Inflammatory macrophage treated with lipopolysaccharide for 1 hour (primary cell): ENCODE measurements at regions not wholly inside any gene's neighbourhood (a gene's known extent, or its start where the extent isn't known, plus 50 kb on each side); places are given as distances from the start of the nearest gene placed in this dataset.

Experiments
- DNase-seq, 2 donors: peaks; one replicate each; pipeline ENCODE4 v3.0.0-alpha.2; 2020 to 2022

DNA sequence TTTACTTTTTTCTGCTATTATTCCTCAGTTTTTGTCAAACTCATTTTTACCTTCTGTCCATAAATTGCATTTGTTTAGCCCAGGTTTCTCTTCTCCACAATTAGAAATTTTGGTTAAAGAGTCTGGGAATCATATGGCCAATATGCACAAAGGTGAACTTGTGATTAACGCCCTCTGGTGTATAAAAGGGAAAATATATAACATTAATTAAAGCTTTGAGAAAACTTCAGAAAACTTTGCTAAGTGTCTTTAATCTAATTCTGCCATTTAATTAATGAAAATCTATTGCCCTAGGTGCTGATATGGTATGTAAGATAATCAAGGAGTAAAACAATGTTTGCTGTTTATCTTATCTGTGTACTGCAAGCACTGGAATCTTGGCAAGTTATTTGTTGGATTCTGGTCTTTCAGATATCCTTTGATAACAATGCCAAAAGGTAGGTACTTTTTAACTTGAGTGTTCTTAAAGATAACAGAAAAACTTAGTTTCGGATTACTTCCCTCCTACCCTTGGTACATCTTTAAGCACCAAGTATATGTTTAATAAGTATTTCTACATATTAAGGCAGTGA is 402.6 kb downstream of the SUCLA2 start:
- peak; percentile 9 to 22 for DNase-seq

DNA sequence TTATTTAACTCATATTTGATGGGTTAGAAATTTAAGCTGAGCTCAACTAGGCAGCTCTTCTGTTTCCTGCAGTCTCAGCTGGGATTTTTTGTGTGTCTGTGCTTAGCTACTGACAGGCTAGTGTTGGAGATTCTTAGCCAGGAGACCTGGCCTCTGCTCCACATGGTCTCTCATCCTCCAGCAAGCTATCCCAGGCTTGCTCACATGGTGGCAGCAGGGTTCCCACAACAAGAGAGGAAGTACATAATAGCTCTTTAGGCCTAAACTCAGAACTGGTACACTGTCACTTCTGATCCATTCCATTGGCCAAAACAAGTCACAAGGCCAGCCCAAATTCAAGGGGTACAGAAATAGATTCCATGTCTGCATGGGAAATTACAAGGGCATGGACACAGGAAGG is 406.2 kb downstream of the SUCLA2 start:
- DNase-seq: peak in 1 of 2 donors; percentile 22

DNA sequence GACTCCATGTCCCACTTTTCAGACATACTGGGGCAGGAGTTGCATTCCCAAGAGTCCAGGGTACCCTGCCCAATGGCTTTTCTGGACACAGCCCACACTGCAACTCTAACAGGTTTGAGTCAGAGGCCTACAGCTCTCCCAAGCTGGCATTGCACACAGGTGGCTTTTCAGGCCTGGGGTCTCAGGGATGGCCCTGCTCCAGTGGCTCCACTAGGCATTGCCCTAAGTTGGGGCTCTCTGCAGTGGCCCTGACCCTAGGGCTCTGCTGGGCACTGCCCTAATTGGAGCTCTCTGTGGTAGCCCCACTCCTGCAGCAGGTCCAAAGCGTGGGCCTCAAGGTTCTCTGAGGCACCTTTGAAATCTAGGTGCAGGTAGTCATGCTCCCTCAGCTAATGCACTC is 408.8 kb downstream of the SUCLA2 start:
- no peak for DNase-seq

DNA sequence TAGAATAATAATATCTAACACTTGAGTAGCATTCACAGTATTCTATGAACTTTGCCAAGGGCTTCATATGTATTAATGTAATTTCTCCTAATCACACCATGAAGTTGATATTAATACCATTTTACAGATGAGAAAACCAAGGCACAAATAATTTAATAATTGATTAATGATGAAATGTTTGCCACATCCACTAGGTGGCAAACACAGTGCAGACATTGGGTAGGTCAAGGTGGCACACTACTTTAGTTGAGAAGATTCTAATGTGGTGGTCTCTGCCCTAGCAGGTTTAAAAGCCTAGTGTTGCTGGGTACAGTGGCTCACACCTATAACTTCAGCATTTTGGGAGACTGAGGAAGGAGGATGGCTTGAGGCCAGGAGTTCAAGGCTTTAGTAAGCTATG is 412.4 kb downstream of the SUCLA2 start:
- no peak for DNase-seq

DNA sequence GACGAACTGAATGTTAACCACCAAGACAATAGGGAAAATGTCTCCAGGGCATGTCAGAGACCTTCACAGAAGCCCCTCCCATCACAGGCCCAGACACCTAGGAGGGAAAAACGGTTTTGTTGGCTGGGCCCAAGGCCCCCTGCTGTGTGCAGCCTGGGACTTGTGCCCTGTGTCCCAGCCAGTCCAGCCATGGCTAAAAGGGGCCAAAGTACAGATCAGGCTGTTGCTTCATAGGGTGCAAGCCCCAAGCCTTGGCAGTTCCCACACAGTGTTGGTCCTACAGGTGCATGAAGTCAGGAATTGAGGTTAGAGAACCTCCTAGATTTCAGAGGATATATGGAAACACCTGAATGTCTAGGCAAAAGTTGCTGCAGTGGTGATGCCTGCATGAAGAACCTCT is 428.7 kb downstream of the SUCLA2 start:
- DNase-seq: no peak

- DNase-seq: no peak
Measured at GRCh38 chr13:47564041-47564440, 437.0 kb downstream of the SUCLA2 start.

DNA sequence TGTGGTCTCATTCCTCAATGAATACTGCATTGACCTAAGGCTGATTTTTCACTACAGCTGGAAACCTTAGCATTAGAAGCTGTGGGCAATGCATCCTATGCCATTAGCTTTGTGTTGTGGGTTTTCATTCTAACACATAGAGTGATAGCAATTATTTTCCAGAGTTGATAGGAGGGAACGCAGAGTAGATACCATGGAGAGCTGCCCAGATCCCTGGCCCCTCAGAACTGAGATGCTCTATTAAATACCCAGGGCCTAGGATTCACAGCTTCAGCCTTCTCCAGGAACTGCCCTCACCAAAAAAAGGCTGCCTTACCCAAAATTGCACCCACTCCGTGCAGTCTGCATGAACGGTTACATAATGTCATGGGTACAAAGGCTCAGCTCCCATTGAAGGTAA is 444.4 kb downstream of the SUCLA2 start:
- DNase-seq: no peak

DNA sequence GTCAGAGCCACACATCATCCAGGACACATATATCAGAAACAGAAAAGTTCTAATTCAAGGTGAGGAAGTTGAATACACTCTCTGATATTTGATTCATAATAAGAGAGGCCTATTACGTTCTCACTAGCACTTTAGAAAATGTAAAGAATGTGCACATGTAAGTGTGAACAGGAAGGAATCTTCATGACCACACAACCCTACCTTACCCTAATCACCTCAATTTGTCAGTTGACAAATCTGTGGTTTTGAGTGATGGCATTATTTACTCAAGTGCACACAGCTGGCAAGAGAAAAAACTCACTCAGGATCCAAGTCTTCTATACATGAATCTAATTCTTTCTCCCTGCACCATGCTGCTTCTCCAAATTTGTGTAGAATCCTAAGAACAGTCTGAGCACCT is 445.8 kb downstream of the SUCLA2 start:
- DNase-seq: no peak

- DNase-seq: no peak
Measured at GRCh38 chr13:47553329-47553977, 447.6 kb downstream of the SUCLA2 start.

GRCh38 chr13:47549219-47549752 is 451.8 kb downstream of the SUCLA2 start:
- no peak for DNase-seq

DNA sequence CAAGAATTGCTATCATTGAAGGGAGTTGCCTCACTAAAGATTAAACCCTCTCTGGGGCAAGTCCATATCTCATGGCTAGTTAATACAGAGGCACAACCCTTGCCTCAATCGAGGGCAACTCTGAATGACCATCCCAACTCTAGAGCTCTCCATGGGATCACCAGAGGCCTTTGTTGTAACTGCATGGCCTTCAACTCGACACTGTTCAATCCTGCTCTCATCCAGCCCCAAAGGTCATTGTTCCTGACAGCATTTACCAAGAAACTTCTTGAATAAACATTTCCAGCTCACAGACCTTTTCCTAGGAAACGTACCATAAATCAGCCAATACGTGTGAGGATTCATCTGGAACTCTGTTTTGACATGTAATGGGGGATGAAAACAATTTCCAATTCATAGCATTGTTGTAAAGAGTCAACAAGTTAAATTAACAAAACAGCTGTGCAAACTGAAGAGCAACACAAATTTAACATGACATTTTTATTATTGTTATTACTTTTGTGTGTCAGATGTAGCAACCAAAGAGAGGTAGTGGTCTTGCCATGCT is 452.7 kb downstream of the SUCLA2 start:
- no peak for DNase-seq

- DNase-seq: no peak
Measured at GRCh38 chr13:47546391-47547225, 454.5 kb downstream of the SUCLA2 start.

DNA sequence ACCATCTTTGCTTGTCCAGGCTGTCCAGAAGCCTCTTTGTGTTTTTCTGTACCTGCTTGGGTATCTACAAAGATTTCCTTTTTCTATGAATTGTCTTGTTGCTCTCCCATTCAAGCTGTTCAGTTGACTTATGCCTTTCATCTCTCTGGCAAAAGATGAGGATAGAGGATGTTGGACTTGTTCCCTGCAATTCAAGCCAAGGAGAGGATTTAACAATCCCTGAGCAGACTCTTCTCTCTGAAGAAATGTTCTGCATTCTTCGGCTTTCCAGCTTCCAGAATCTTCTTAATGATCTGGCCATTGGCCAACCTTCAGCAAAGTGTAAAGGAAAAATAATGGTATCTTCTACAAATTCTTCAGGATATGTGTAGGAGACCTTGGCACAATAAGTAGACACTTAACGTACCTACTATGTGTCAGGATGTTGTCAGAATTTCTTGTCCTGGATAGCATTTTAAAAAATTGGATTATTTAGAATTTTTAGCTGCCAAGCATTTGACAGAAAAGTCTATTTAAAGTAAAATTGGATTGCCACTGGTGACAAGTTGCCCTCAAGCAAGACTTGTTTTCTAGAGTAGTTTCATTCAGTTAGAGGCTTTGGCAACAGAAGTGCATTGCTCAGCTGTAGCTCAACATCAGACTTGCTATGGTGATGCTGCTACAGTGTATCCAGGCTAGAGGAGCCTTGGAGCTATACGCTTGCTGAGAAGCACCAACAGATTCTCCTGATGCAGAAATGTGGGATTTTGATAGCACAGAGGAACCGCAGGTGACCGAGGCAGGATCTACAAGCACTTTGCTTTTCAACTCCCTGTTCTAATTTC is 455.7 kb downstream of the SUCLA2 start:
- no peak for DNase-seq

DNA sequence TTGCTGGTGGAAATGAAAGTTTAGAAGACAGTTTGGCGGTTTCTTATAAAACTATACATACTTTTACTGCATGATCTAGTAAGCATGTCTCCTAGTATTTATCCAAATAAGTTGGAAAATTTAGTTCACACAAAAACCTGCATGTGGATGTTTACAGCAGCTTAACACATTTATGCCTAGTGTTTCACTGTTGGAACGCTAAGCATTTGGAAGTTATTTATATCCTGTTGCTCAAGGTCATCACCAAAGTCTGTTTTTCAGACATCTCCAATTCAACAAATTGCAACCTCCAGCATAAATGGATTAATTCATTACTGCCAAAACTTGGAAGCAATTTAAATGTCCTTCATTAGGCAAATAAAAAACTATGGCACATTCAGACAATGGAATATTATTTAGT is 461.8 kb downstream of the SUCLA2 start:
- no peak for DNase-seq

DNA sequence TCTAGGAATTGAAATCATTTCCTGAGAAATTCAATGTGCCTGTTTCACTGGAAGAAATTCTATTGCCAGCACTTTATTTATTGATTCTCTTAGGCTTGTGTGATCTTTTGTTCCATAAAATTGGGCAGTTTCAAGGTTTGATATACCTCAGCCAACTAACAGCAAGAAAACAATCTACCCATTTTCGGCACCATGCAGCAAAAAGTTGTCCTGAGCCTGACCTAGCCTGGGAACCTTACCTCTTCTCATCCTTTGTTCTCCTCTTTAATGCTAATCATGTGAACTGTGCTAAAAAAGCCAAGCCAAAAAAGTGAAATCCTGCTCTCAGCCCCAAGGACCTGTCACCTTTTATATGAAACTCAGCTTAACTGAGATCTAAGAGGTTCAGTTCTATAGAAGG is 477.3 kb downstream of the SUCLA2 start:
- no peak for DNase-seq

GRCh38 chr13:47521890-47522487 is 479.1 kb downstream of the SUCLA2 start:
- peak in 1 of 2 donors; percentile 13 for DNase-seq

- peak; percentile 19 to 37 for DNase-seq
Measured at GRCh38 chr13:47519626-47520025, 481.4 kb downstream of the SUCLA2 start.

GRCh38 chr13:47518530-47518929 is 482.5 kb downstream of the SUCLA2 start:
- DNase-seq: no peak

GRCh38 chr13:47511647-47512046 is 489.4 kb downstream of the SUCLA2 start:
- DNase-seq: no peak

- no peak for DNase-seq
Measured at GRCh38 chr13:47508527-47509228, 492.4 kb downstream of the SUCLA2 start.

GRCh38 chr13:47503475-47503874 is 497.6 kb downstream of the SUCLA2 start:
- DNase-seq: no peak

- no peak for DNase-seq
Measured at GRCh38 chr13:47502166-47502565, 498.9 kb downstream of the SUCLA2 start.
